GM18520 (cell line): ENCODE measurements at regions not wholly inside any gene's neighbourhood (a gene's known extent, or its start where the extent isn't known, plus 50 kb on each side); places are given as distances from the start of the nearest gene placed in this dataset.

ENCODE experiments used
- ATAC-seq: cut with Tn5 transposase; IDR thresholded peaks from one replicate; pipeline ENCODE4 v1.9.1; 2021; ENCODE audit not compliant: unreplicated experiment

- ATAC-seq: no peak
Measured at GRCh38 chr10:128484041-128484440, 357.8 kb upstream of the MKI67 start.

- no peak for ATAC-seq
Measured at GRCh38 chr10:128485701-128486235, 359.5 kb upstream of the MKI67 start.

GRCh38 chr10:128487517-128487916, 361.3 kb upstream of the MKI67 start:
- ATAC-seq: no peak

GRCh38 chr10:128489324-128490247, 363.4 kb upstream of the MKI67 start:
- no peak for ATAC-seq

- no peak for ATAC-seq
Measured at GRCh38 chr10:128491686-128492085, 365.5 kb upstream of the MKI67 start.

GRCh38 chr10:128493811-128494210, 367.6 kb upstream of the MKI67 start:
- no peak for ATAC-seq

- ATAC-seq: no peak
Measured at GRCh38 chr10:128494665-128495064, 368.4 kb upstream of the MKI67 start.

- no peak for ATAC-seq
Measured at GRCh38 chr10:128497660-128498377, 371.6 kb upstream of the MKI67 start.

- no peak for ATAC-seq
Measured at GRCh38 chr10:128498378-128498730, 372.1 kb upstream of the MKI67 start.

GRCh38 chr10:128498746-128499145, 372.5 kb upstream of the MKI67 start:
- ATAC-seq: no peak

GRCh38 chr10:128499486-128499885, 373.3 kb upstream of the MKI67 start:
- ATAC-seq: no peak

GRCh38 chr10:128499956-128500355, 373.7 kb upstream of the MKI67 start:
- no peak for ATAC-seq

GRCh38 chr10:128500642-128501041, 374.4 kb upstream of the MKI67 start:
- ATAC-seq: no peak

GRCh38 chr10:128505346-128505745, 379.1 kb upstream of the MKI67 start:
- ATAC-seq: no peak

- no peak for ATAC-seq
Measured at GRCh38 chr10:128506423-128506822, 380.2 kb upstream of the MKI67 start.

- ATAC-seq: no peak
Measured at GRCh38 chr10:128507066-128507465, 380.8 kb upstream of the MKI67 start.

GRCh38 chr10:128511284-128511683, 385.1 kb upstream of the MKI67 start:
- no peak for ATAC-seq

GRCh38 chr10:128512767-128513166, 386.5 kb upstream of the MKI67 start:
- ATAC-seq: no peak

GRCh38 chr10:128514536-128514935, 388.3 kb upstream of the MKI67 start:
- no peak for ATAC-seq

GRCh38 chr10:128516180-128516579, 390.0 kb upstream of the MKI67 start:
- no peak for ATAC-seq

GRCh38 chr10:128517167-128517566, 390.9 kb upstream of the MKI67 start:
- no peak for ATAC-seq

- no peak for ATAC-seq
Measured at GRCh38 chr10:128518000-128518399, 391.8 kb upstream of the MKI67 start.
